Esophagus (tissue), 2 donors: ENCODE measurements at regions not wholly inside any gene's neighbourhood (a gene's known extent, or its start where the extent isn't known, plus 50 kb on each side); places are given as distances from the start of the nearest gene placed in this dataset.

Experiments
- H3K27ac ChIP-seq, 2 donors: one replicate each; pipeline ENCODE4 v1.5.1; 2013; ENCODE audit warnings: low read depth in 2 of 2, mild to moderate bottlenecking in 2 of 2, inconsistent platforms in 1 of 2, low read length in 1 of 2, moderate library complexity in 1 of 2
- H3K27me3 ChIP-seq, 2 donors: one replicate each; pipeline ENCODE4 v1.6.1; 2013; ENCODE audit warnings: low read length in 2 of 2, control low read depth in 1 of 2, mild to moderate bottlenecking in 1 of 2; ENCODE audit not compliant: insufficient read depth in 2 of 2, control insufficient read depth in 1 of 2
- H3K36me3 ChIP-seq, 2 donors: one replicate each; pipeline ENCODE4 v1.6.1; 2013; ENCODE audit warnings: low read length in 1 of 2; ENCODE audit not compliant: control insufficient read depth in 2 of 2, insufficient read depth in 2 of 2
- H3K4me1 ChIP-seq, 2 donors: one replicate each; pipeline ENCODE4 v1.6.1; 2013; ENCODE audit warnings: low read length in 1 of 2; ENCODE audit not compliant: control insufficient read depth in 2 of 2, insufficient read depth in 2 of 2
- H3K4me3 ChIP-seq, 2 donors: one replicate each; pipeline ENCODE4 v1.5.1; 2013; ENCODE audit warnings: low read length in 2 of 2, mild to moderate bottlenecking in 2 of 2, low read depth in 1 of 2, moderate library complexity in 1 of 2
- H3K9me3 ChIP-seq, 2 donors: one replicate each; pipeline ENCODE4 v1.6.1; 2013; ENCODE audit warnings: mild to moderate bottlenecking in 2 of 2, low read depth in 1 of 2, low read length in 1 of 2, moderate library complexity in 1 of 2; ENCODE audit not compliant: control insufficient read depth in 2 of 2, insufficient read depth in 1 of 2
- WGBS, 2 donors: extraction: QIAGEN DNeasy Blood & Tissue Kit; methylation state at CpG; one replicate each; pipeline ENCODE4 v1.1.7; 2013; 5-methylcytosine and 5-hydroxymethylcytosine counted together
- donor health status: healthy with polysubstance abuse.
- donor health status: Bipolar disorder and iron deficiency.

DNA sequence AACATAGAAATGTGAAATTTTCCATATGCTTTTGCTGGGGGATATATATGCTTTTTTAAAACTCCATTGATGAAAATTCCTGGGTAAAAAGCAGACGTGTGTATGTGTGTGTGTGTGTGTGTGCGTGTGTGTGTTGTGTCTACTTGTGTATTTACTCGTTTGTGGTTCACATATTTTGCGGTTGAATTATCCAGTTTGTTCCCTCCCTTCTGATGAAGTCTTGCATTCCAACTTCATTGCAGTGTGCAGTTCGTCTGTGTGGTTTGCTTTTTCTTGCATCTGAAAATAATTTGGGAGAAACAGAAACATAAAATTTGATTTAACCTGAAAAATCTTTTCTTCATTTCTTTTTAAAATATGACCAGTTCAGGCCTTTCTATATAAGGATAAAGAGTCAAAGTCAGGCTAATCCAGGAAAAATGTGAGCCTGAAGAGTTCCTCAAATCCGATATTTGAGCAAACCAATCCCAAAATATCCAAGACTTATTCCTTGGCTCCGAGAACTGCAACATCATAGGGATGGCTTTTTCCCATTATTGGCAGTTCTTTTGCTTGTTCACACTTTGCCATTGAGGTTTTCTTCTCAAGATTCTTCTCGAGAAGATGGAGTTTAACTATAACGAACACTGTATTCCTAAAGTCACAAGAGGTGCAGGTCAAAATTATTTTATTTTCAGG lies 202.2 kb upstream of the CCN2 start:
- Histone ChIP-seq H3K4me3 (no peak overlapping the region), H3K4me1 (no peaks in the 10 kb centered on the region), H3K9me3 (no peaks in the 10 kb centered on the region), H3K27ac (no peak overlapping the region), H3K27me3 (no peaks in the 10 kb centered on the region), H3K36me3 (no peaks in the 10 kb centered on the region)
- WGBS, 2 donors, result 69 to 72% methylated on average over 9 of the region's 9 CpGs

DNA sequence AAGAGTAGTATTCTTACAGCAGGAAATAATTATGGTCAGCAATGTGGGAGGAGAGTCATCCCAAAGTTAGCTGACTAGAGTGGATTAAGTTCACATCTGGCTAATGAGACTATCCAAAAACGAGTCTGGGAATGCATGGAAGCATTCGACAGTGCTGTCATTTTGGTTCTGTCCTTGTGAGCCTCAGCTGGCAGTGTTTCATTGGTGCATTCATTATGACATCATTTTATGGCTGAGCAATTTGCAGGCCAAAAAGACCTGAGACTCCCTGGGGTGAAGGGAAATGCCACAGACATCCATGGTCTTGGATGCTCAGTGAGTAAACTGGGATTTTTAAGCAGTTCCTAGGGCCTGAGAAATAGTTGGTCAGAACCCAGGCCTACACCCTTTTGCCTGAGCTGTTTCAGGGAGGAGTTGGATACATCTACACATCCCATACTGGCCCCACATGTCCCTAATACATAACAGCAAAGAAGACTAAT lies 196.4 kb upstream of the CCN2 start:
- Histone ChIP-seq H3K27me3 (no peaks in the 10 kb centered on the region), H3K9me3 (no peaks in the 10 kb centered on the region), H3K4me3 (no peak overlapping the region), H3K27ac (no peak overlapping the region), H3K4me1 (no peaks in the 10 kb centered on the region), H3K36me3 (no peaks in the 10 kb centered on the region)
- 52 to 56% methylated on average over 2 of the region's 2 CpGs for WGBS, 2 donors

DNA sequence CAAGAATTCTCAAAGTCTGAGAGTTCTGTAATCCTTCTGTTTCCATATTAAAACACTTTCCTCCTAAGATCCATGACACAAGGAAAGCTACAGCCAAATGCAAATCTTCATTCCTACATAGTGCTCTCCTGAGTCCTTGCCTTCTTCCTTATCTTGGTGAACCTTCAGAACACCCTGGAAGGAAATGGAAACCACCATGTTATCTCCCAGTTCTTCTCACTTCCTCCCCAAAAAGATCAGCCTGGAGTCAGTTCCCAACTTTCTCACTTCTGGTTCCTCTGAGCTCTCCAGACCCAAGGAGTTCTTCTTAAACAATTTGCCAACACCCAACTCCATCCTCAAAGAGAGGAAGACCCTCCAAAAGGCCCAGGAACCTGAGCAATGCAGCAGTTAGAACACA lies 193.3 kb upstream of the CCN2 start:
- Histone ChIP-seq H3K27me3 (no peaks in the 10 kb centered on the region), H3K36me3 (no peaks in the 10 kb centered on the region), H3K9me3 (no peaks in the 10 kb centered on the region), H3K4me1 (no peaks in the 10 kb centered on the region), H3K27ac (no peak overlapping the region), H3K4me3 (no peak overlapping the region)

DNA sequence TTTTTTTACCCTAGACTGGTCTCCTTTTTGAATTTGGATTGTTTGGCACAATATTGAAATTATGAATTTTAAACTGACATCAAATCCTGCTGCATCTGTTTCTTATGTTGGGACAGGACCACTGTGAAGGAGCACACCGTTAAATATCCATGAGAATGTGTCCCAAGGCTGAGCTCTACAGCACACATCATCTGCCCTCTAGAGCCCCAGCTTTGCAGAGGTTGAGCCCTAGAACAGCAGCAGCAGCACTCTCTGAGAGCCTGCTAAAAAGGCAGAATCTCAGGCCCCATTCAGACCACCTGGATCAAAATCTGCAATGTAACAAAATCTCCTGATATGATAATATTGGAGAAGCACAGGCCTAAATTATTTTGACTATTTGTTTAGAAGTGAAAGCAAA lies 192.1 kb upstream of the CCN2 start:
- WGBS, 2 donors, result 60 to 69% methylated on average over 1 of the region's 1 CpG
- H3K4me1 ChIP-seq, result no peaks in the 10 kb centered on the region

DNA sequence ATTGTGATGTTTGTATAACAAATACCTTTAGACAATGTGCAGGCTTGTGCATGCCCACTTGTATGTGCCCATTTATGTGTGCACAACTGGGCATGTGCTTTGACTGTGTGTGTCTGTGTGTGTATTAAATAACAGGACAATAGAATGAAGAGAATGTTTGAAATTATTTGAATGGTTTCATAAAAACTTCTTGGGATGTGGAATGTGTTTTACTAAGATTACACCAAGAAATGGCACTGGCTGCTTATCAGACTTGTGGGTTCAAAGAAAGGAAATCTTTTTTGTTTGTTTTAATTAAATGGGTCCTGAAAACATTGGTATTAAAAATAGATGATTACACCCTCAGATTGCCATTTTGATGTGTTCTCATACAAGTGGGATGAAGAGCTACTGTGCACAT lies 191.6 kb upstream of the CCN2 start:
- H3K36me3 ChIP-seq, result no peaks in the 10 kb centered on the region
- H3K4me3 ChIP-seq, result no peak overlapping the region
- H3K4me1 ChIP-seq, result no peaks in the 10 kb centered on the region
- no peaks in the 10 kb centered on the region for H3K27me3 ChIP-seq
- no peak overlapping the region for H3K27ac ChIP-seq
- no peaks in the 10 kb centered on the region for H3K9me3 ChIP-seq

More for the DNA sequence above, 192.1 kb upstream of the CCN2 start:
- Histone ChIP-seq H3K9me3 (no peaks in the 10 kb centered on the region), H3K4me3 (no peak overlapping the region), H3K36me3 (no peaks in the 10 kb centered on the region), H3K27ac (no peak overlapping the region), H3K27me3 (no peaks in the 10 kb centered on the region)

DNA sequence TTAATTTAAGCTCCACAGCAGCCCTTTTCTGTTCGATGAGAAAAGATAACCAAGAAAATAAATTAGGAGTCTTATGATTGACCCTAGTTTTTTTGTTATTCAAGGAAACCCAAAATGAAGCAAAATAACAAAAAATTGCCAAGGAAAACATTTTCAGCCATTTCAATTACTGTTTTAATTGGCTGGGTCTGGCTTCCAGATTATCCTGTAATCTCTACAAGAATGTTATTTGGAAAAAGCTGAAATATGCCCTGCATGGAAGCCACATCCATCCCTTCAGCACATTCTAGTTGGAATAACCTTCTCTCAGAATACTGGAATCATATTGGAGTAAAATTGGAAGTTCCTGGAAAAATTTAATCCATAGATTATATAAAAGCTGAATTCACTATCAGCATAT lies 191.1 kb upstream of the CCN2 start:
- WGBS, 2 donors, result 47 to 63% methylated on average over 1 of the region's 1 CpG
- H3K36me3 ChIP-seq, result no peaks in the 10 kb centered on the region
- no peak overlapping the region for H3K27ac ChIP-seq
- H3K4me3 ChIP-seq, result no peak overlapping the region
- H3K27me3 ChIP-seq, result no peaks in the 10 kb centered on the region
- no peaks in the 10 kb centered on the region for H3K9me3 ChIP-seq
- H3K4me1 ChIP-seq, result no peaks in the 10 kb centered on the region

DNA sequence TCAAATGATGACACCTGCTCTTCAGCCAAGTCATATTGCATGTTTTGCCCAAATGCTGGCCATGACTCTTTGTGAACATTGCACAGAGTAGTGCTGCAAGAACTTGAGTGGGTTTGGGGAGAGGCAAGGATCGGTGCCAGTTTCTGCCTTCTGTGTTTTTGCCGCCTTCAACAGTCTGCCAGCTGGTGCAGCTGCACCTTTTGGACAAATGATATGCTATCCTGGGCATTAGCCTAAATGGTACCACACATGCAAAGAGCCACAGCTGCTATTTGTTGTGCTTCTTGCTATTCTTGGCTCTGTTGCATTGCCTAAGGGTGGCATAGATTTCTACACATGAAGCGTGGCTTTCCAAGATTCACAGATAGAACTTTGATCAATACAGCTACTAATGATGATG lies 189.0 kb upstream of the CCN2 start:
- Histone ChIP-seq H3K27me3 (no peaks in the 10 kb centered on the region), H3K4me3 (no peak overlapping the region), H3K4me1 (no peaks in the 10 kb centered on the region), H3K9me3 (no peaks in the 10 kb centered on the region), H3K27ac (no peak overlapping the region), H3K36me3 (no peaks in the 10 kb centered on the region)
- WGBS, 2 donors, result 61 to 76% methylated on average over 3 of the region's 3 CpGs

DNA sequence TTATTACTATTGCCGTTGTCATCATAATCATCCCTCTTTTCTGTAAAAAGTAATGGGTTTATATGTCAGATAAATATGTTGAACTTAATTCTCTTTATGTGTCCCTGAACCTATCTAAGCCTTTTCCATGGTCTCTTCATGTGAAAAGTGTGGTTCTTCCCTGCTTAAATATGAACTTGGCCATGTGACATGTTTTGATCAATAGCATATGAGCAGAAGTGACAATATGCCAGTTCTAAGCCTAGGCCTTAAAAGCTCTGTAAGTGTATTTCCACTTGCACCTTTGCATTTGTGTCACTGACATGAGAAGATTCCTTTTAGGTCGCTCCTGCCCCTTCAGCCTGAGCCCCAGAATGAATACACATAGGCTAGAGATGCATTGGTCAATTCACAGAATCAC lies 188.4 kb upstream of the CCN2 start:
- no peak overlapping the region for H3K4me3 ChIP-seq
- WGBS, 2 donors, result 82 to 85% methylated on average over 2 of the region's 2 CpGs
- no peaks in the 10 kb centered on the region for H3K9me3 ChIP-seq
- no peaks in the 10 kb centered on the region for H3K4me1 ChIP-seq
- no peaks in the 10 kb centered on the region for H3K27me3 ChIP-seq
- H3K36me3 ChIP-seq, result no peaks in the 10 kb centered on the region
- no peak overlapping the region for H3K27ac ChIP-seq

DNA sequence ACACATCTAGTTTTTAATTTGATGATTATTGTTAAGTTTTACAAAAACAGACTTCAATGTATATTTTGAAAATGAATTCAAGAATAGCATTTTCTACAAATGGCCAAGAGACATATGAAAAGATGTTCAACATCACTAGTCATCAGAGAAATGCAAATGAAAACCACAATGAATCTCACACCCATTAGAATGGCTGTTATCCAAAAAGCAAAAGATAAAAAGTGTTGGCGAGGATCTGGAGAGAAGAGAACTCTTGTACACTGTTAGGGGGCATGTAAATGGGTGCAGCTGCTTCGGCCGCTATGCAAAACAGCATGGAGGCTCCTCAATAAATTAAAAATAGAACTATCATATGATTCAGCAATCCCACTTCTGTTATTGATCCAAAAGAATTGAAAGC lies 185.8 kb upstream of the CCN2 start:
- 66 to 76% methylated on average over 3 of the region's 3 CpGs for WGBS, 2 donors
- Histone ChIP-seq H3K4me1 (no peaks in the 10 kb centered on the region), H3K36me3 (no peaks in the 10 kb centered on the region), H3K27ac (no peak overlapping the region), H3K27me3 (no peaks in the 10 kb centered on the region), H3K9me3 (no peaks in the 10 kb centered on the region), H3K4me3 (no peak overlapping the region)

DNA sequence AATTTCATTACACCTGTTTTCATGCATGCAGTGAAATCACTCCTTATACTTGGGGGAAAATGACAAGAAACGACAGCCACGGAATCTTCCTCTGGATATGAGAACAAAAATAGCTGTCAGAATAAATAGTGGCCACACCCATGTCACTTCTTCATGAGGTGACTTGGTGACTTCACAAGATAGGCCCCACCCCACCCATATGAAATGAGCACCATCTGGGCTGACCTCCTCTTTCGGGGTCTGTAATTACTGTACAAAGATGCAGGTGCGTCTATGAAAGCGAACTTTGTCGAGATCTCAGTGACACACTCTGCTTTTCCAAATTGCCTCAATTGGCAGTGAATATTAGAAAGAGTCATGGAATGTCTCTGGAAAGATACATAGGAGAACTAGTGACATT lies 184.2 kb upstream of the CCN2 start:
- H3K27me3 ChIP-seq, result no peaks in the 10 kb centered on the region
- H3K27ac ChIP-seq, result no peak overlapping the region
- H3K36me3 ChIP-seq, result no peaks in the 10 kb centered on the region
- 93 to 94% methylated on average over 6 of the region's 6 CpGs for WGBS, 2 donors
- H3K9me3 ChIP-seq, result no peaks in the 10 kb centered on the region
- H3K4me3 ChIP-seq, result no peak overlapping the region
- no peaks in the 10 kb centered on the region for H3K4me1 ChIP-seq
